ENCODE measurements at regions not wholly inside any gene's neighbourhood (a gene's known extent, or its start where the extent isn't known, plus 50 kb on each side); places are given as distances from the start of the nearest gene placed in this dataset.
"Not testable (repeated sequence)": the region's sequence is repeated elsewhere in the genome, so short reads cannot be mapped to it uniquely, and the experiment has no call there.

DNA sequence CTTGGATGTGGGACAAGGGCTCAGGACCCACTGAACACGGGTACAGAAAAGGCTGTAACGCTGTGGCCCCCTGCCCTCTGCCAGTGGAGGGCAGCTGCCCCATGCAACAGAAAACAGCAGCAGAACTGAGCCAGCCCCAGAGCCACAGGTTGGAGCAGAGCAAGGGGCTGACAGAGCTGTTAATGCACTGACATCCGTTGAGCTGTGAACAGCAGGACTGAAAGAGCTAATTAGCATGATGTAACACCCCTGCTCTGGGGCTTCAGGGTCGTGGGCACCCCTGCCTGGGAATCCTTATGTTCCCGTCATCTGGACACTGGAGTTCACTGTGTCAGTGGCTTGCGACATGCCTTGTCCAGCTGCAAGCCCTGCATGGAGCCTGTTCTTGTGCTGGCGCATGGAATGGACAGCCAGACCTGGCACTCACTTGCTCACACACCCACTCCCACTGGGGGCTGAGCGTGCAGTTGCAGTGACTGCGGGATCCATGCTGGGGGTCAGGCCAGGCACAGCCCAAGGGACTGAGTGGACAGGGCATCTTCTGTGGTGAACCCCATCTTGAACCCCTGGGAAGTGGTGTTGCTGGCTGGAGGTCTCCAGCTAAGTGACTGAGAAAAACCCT, 293.7 kb downstream of the DNAJB9 start:
- no peaks in the 10 kb centered on the region for H3K4me1 ChIP-seq (ENCODE audit: control insufficient read depth in 2 of 2, insufficient read depth in 2 of 2, low read length in 2 of 2)
- 93% methylated on average over 9 of the region's 9 CpGs for WGBS
- no peak for DNase-seq (ENCODE audit: low read depth in 6 of 9, low spot score in 9 of 9)
- H3K27ac ChIP-seq (ENCODE audit: low read depth in 1 of 2, low read length in 1 of 2) = no peak overlapping the region
- no peaks in the 10 kb centered on the region for H3K27me3 ChIP-seq (ENCODE audit: control insufficient read depth in 2 of 2, insufficient read depth in 1 of 2, low read length in 1 of 2)
- no peaks in the 10 kb centered on the region for H3K36me3 ChIP-seq (ENCODE audit: control insufficient read depth in 2 of 2, insufficient read depth in 2 of 2, low read length in 1 of 2)
- H3K4me3 ChIP-seq (ENCODE audit: low read length in 2 of 2) = no peak overlapping the region
- H3K9me3 ChIP-seq (ENCODE audit: control insufficient read depth in 2 of 2, insufficient read depth in 1 of 2, low read length in 1 of 2) = peaks cover 0 to 7% of the 10 kb centered on the region in 2 donors

GRCh38 chr7:108869070-108869469, 299.4 kb downstream of the DNAJB9 start:
- no peaks in the 10 kb centered on the region for H3K4me1 ChIP-seq (ENCODE audit: control insufficient read depth in 2 of 2, insufficient read depth in 2 of 2, low read length in 2 of 2)
- no peaks in the 10 kb centered on the region for H3K27me3 ChIP-seq (ENCODE audit: control insufficient read depth in 2 of 2, insufficient read depth in 1 of 2, low read length in 1 of 2)
- H3K36me3 ChIP-seq (ENCODE audit: control insufficient read depth in 2 of 2, insufficient read depth in 2 of 2, low read length in 1 of 2) = no peaks in the 10 kb centered on the region
- no peak overlapping the region for H3K4me3 ChIP-seq (ENCODE audit: low read length in 2 of 2)
- no peak overlapping the region for H3K27ac ChIP-seq (ENCODE audit: low read depth in 1 of 2, low read length in 1 of 2)
- H3K9me3 ChIP-seq (ENCODE audit: control insufficient read depth in 2 of 2, insufficient read depth in 1 of 2, low read length in 1 of 2) = peaks cover 1 to 4% of the 10 kb centered on the region in 2 donors
- no peak for DNase-seq (ENCODE audit: low read depth in 6 of 9, low spot score in 9 of 9)
- 77% methylated on average over 1 of the region's 1 CpG for WGBS

GRCh38 chr7:108875139-108875538, 305.5 kb downstream of the DNAJB9 start:
- no peaks in the 10 kb centered on the region for H3K4me1 ChIP-seq (ENCODE audit: control insufficient read depth in 2 of 2, insufficient read depth in 2 of 2, low read length in 2 of 2)
- peaks cover 1 to 18% of the 10 kb centered on the region in 2 donors for H3K9me3 ChIP-seq (ENCODE audit: control insufficient read depth in 2 of 2, insufficient read depth in 1 of 2, low read length in 1 of 2)
- no peak overlapping the region for H3K27ac ChIP-seq (ENCODE audit: low read depth in 1 of 2, low read length in 1 of 2)
- H3K27me3 ChIP-seq (ENCODE audit: control insufficient read depth in 2 of 2, insufficient read depth in 1 of 2, low read length in 1 of 2) = no peaks in the 10 kb centered on the region
- H3K36me3 ChIP-seq (ENCODE audit: control insufficient read depth in 2 of 2, insufficient read depth in 2 of 2, low read length in 1 of 2) = no peaks in the 10 kb centered on the region
- 69% methylated on average over 4 of the region's 4 CpGs for WGBS
- no peak for DNase-seq (ENCODE audit: low read depth in 6 of 9, low spot score in 9 of 9)
- H3K4me3 ChIP-seq (ENCODE audit: low read length in 2 of 2) = no peak overlapping the region

- no peak overlapping the region for H3K27ac ChIP-seq (ENCODE audit: low read depth in 1 of 2, low read length in 1 of 2)
- H3K36me3 ChIP-seq (ENCODE audit: control insufficient read depth in 2 of 2, insufficient read depth in 2 of 2, low read length in 1 of 2) = no peaks in the 10 kb centered on the region
- no peaks in the 10 kb centered on the region for H3K4me1 ChIP-seq (ENCODE audit: control insufficient read depth in 2 of 2, insufficient read depth in 2 of 2, low read length in 2 of 2)
- no peak overlapping the region for H3K4me3 ChIP-seq (ENCODE audit: low read length in 2 of 2)
- peaks cover 0 to 2% of the 10 kb centered on the region in 2 donors for H3K9me3 ChIP-seq (ENCODE audit: control insufficient read depth in 2 of 2, insufficient read depth in 1 of 2, low read length in 1 of 2)
- no peaks in the 10 kb centered on the region for H3K27me3 ChIP-seq (ENCODE audit: control insufficient read depth in 2 of 2, insufficient read depth in 1 of 2, low read length in 1 of 2)
- no peak for DNase-seq (ENCODE audit: low read depth in 6 of 9, low spot score in 9 of 9)
- 88% methylated on average over 2 of the region's 2 CpGs for WGBS
Measured at GRCh38 chr7:108890862-108891261, 321.2 kb downstream of the DNAJB9 start.

- 54% methylated on average over 1 of the region's 1 CpG for WGBS
- H3K27ac ChIP-seq (ENCODE audit: low read depth in 1 of 2, low read length in 1 of 2) = no peak overlapping the region
Measured at GRCh38 chr7:108908456-108908855, 338.8 kb downstream of the DNAJB9 start.

GRCh38 chr7:108911016-108911415, 341.3 kb downstream of the DNAJB9 start:
- no peaks in the 10 kb centered on the region for H3K9me3 ChIP-seq (ENCODE audit: control insufficient read depth in 2 of 2, insufficient read depth in 1 of 2, low read length in 1 of 2)
- 95% methylated on average over 1 of the region's 1 CpG for WGBS
- DNase-seq (ENCODE audit: low read depth in 6 of 9, low spot score in 9 of 9) = no peak
- no peaks in the 10 kb centered on the region for H3K4me1 ChIP-seq (ENCODE audit: control insufficient read depth in 2 of 2, insufficient read depth in 2 of 2, low read length in 2 of 2)
- no peak overlapping the region for H3K4me3 ChIP-seq (ENCODE audit: low read length in 2 of 2)
- no peaks in the 10 kb centered on the region for H3K36me3 ChIP-seq (ENCODE audit: control insufficient read depth in 2 of 2, insufficient read depth in 2 of 2, low read length in 1 of 2)
- H3K27ac ChIP-seq (ENCODE audit: low read depth in 1 of 2, low read length in 1 of 2) = no peak overlapping the region
- no peaks in the 10 kb centered on the region for H3K27me3 ChIP-seq (ENCODE audit: control insufficient read depth in 2 of 2, insufficient read depth in 1 of 2, low read length in 1 of 2)

More at GRCh38 chr7:108908456-108908855, 338.8 kb downstream of the DNAJB9 start:
- H3K9me3 ChIP-seq (ENCODE audit: control insufficient read depth in 2 of 2, insufficient read depth in 1 of 2, low read length in 1 of 2) = no peaks in the 10 kb centered on the region
- no peak for DNase-seq (ENCODE audit: low read depth in 6 of 9, low spot score in 9 of 9)
- H3K27me3 ChIP-seq (ENCODE audit: control insufficient read depth in 2 of 2, insufficient read depth in 1 of 2, low read length in 1 of 2) = no peaks in the 10 kb centered on the region
- no peaks in the 10 kb centered on the region for H3K4me1 ChIP-seq (ENCODE audit: control insufficient read depth in 2 of 2, insufficient read depth in 2 of 2, low read length in 2 of 2)
- H3K4me3 ChIP-seq (ENCODE audit: low read length in 2 of 2) = no peak overlapping the region
- H3K36me3 ChIP-seq (ENCODE audit: control insufficient read depth in 2 of 2, insufficient read depth in 2 of 2, low read length in 1 of 2) = no peaks in the 10 kb centered on the region

DNA sequence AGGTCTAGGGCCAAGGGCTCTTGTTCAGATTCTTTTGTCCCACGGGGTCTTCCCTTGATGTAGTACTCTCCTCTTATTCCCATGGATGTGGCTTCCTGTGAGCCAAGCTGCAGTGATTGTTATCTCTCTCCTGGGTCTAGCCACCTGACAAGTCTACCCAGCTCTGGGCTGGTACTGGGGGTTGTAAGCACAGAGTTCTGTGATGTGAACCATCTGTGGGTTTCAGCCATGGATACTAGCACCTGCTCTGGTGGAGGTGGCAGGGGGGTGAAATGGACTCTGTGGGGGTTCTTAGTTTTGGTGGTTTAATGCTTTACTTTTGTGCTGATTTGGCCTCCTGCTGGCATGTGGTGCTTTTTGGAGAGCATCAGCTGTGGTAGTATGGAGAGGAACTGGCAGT, 350.8 kb downstream of the DNAJB9 start:
- Histone ChIP-seq H3K36me3 (ENCODE audit: control insufficient read depth in 2 of 2, insufficient read depth in 2 of 2, low read length in 1 of 2) (no peaks in the 10 kb centered on the region), H3K27me3 (ENCODE audit: control insufficient read depth in 2 of 2, insufficient read depth in 1 of 2, low read length in 1 of 2) (no peaks in the 10 kb centered on the region), H3K4me1 (ENCODE audit: control insufficient read depth in 2 of 2, insufficient read depth in 2 of 2, low read length in 2 of 2) (no peaks in the 10 kb centered on the region), H3K27ac (ENCODE audit: low read depth in 1 of 2, low read length in 1 of 2) (no peak overlapping the region), H3K9me3 (ENCODE audit: control insufficient read depth in 2 of 2, insufficient read depth in 1 of 2, low read length in 1 of 2) (peaks cover 0 to 7% of the 10 kb centered on the region in 2 donors), H3K4me3 (ENCODE audit: low read length in 2 of 2) (no peak overlapping the region)
- 75% methylated on average over 1 of the region's 1 CpG for WGBS
- DNase-seq (ENCODE audit: low read depth in 6 of 9, low spot score in 9 of 9) = no peak

DNA sequence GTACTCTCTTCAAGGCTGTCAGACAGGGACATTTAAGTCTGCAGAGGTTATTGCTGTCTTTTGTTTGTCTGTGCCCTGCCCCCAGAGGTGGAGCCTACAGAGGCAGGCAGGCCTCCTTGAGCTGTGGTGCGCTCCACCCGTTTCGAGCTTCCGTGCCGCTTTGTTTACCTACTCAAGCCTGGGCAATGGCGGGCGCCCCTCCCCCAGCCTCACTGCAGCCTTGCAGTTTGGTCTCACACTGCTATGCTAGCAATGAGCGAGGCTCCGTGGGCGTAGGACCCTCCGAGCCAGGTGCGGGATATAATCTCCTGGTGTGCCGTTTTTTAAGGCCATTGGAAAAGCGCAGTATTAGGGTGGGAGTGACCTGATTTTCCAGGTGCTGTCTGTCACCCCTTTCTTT, 373.4 kb downstream of the DNAJB9 start:
- 97% methylated on average over 14 of the region's 14 CpGs for WGBS
- H3K36me3 ChIP-seq (ENCODE audit: control insufficient read depth in 2 of 2, insufficient read depth in 2 of 2, low read length in 1 of 2); H3K27ac ChIP-seq (ENCODE audit: low read depth in 1 of 2, low read length in 1 of 2); H3K27me3 ChIP-seq (ENCODE audit: control insufficient read depth in 2 of 2, insufficient read depth in 1 of 2, low read length in 1 of 2); DNase-seq (ENCODE audit: low read depth in 6 of 9, low spot score in 9 of 9); H3K9me3 ChIP-seq (ENCODE audit: control insufficient read depth in 2 of 2, insufficient read depth in 1 of 2, low read length in 1 of 2); H3K4me3 ChIP-seq (ENCODE audit: low read length in 2 of 2); H3K4me1 ChIP-seq (ENCODE audit: control insufficient read depth in 2 of 2, insufficient read depth in 2 of 2, low read length in 2 of 2): not testable (repeated sequence)

- no peaks in the 10 kb centered on the region for H3K4me1 ChIP-seq (ENCODE audit: control insufficient read depth in 2 of 2, insufficient read depth in 2 of 2, low read length in 2 of 2)
- no peaks in the 10 kb centered on the region for H3K27me3 ChIP-seq (ENCODE audit: control insufficient read depth in 2 of 2, insufficient read depth in 1 of 2, low read length in 1 of 2)
- H3K4me3 ChIP-seq (ENCODE audit: low read length in 2 of 2) = no peak overlapping the region
- H3K27ac ChIP-seq (ENCODE audit: low read depth in 1 of 2, low read length in 1 of 2) = no peak overlapping the region
- DNase-seq (ENCODE audit: low read depth in 6 of 9, low spot score in 9 of 9) = no peak
- H3K9me3 ChIP-seq (ENCODE audit: control insufficient read depth in 2 of 2, insufficient read depth in 1 of 2, low read length in 1 of 2) = peaks cover 0 to 10% of the 10 kb centered on the region in 2 donors
- WGBS = 94% methylated on average over 4 of the region's 4 CpGs
- no peaks in the 10 kb centered on the region for H3K36me3 ChIP-seq (ENCODE audit: control insufficient read depth in 2 of 2, insufficient read depth in 2 of 2, low read length in 1 of 2)
Measured at GRCh38 chr7:108947526-108947925, 377.9 kb downstream of the DNAJB9 start.
